GM23338 (cell line): ENCODE measurements at regions not wholly inside any gene's neighbourhood (a gene's known extent, or its start where the extent isn't known, plus 50 kb on each side); places are given as distances from the start of the nearest gene placed in this dataset.
A peak's percentile ranks its signal among the peaks of the same experiment; 100 is the strongest.

Experiments used
- ATAC-seq: fragments of 200-7000 bp; cut with Tn5 transposase; 3 replicates; pipeline ENCODE4 v1.9.1; 2020
- DNase-seq: peaks from one replicate; pipeline ENCODE4 v3.0.0-alpha.2; 2015; ENCODE audit warnings: low spot score
- H2AFZ ChIP-seq: fragments of 200-600 bp; sonication (generic); 2 replicates; pipeline ENCODE4 v1.8.0; 2016; ENCODE audit warnings: antibody characterized with exemption, mild to moderate bottlenecking, moderate library complexity
- H3F3A ChIP-seq: fragments of 200-600 bp; sonication (generic); replicated peaks from 2 replicates; pipeline ENCODE4 v1.8.0; 2017; ENCODE audit warnings: antibody characterized with exemption, mixed run types, low read depth
- H3K27ac ChIP-seq: fragments of 200-600 bp; sonication (generic); 2 replicates; pipeline ENCODE4 v1.6.1; 2016; ENCODE audit warnings: low read depth
- H3K27me3 ChIP-seq: fragments of 200-600 bp; sonication (generic); 2 replicates; pipeline ENCODE4 v1.8.0; 2016; ENCODE audit warnings: mild to moderate bottlenecking, mixed run types, moderate library complexity; ENCODE audit not compliant: insufficient read depth
- H3K36me3 ChIP-seq: fragments of 200-600 bp; sonication (generic); 2 replicates; pipeline ENCODE4 v1.8.0; 2016; ENCODE audit warnings: mild to moderate bottlenecking; ENCODE audit not compliant: insufficient read depth
- H3K4me1 ChIP-seq: fragments of 200-600 bp; sonication (generic); 2 replicates; pipeline ENCODE4 v1.8.0; 2016; ENCODE audit warnings: mild to moderate bottlenecking, moderate library complexity; ENCODE audit not compliant: insufficient read depth
- H3K4me2 ChIP-seq: fragments of 200-600 bp; sonication (generic); 2 replicates; pipeline ENCODE4 v1.7.1; 2017; ENCODE audit warnings: mixed run types
- H3K4me3 ChIP-seq: fragments of 200-600 bp; sonication (generic); 2 replicates; pipeline ENCODE4 v1.6.1; 2016; ENCODE audit warnings: mixed run types
- H3K79me2 ChIP-seq: fragments of 200-600 bp; sonication (generic); replicated peaks from 2 replicates; pipeline ENCODE4 v1.8.0; 2017; ENCODE audit warnings: mild to moderate bottlenecking; ENCODE audit not compliant: insufficient read depth
- H3K9me2 ChIP-seq: fragments of 200-600 bp; sonication (generic); 2 replicates; pipeline ENCODE4 v1.8.0; 2017; ENCODE audit not compliant: insufficient read depth
- H4K20me1 ChIP-seq: fragments of 200-600 bp; sonication (generic); replicated peaks from 2 replicates; pipeline ENCODE4 v1.8.0; 2017; ENCODE audit warnings: mild to moderate bottlenecking; ENCODE audit not compliant: insufficient read depth
- H3K27ac Mint-ChIP-seq: 2 replicates; pipeline ENCODE4 v1.8.0; 2020; ENCODE audit warnings: inconsistent platforms, mild to moderate bottlenecking, moderate library complexity, mixed read lengths
- H3K27me3 Mint-ChIP-seq: 3 replicates; pipeline ENCODE4 v1.8.0; 2022; ENCODE audit warnings: low read depth, mild to moderate bottlenecking, moderate library complexity, mixed read lengths, inconsistent platforms; ENCODE audit not compliant: insufficient read depth, poor library complexity
- H3K36me3 Mint-ChIP-seq: 3 replicates; pipeline ENCODE4 v1.8.0; 2021; ENCODE audit warnings: low read depth, mild to moderate bottlenecking, inconsistent platforms, moderate library complexity, mixed read lengths
- H3K4me1 Mint-ChIP-seq: 3 replicates; pipeline ENCODE4 v1.8.0; 2020; ENCODE audit warnings: mild to moderate bottlenecking, inconsistent platforms, mixed read lengths
- H3K4me3 Mint-ChIP-seq: 3 replicates; pipeline ENCODE4 v1.8.0; 2021; ENCODE audit warnings: moderate library complexity, mild to moderate bottlenecking, inconsistent platforms, mixed read lengths
- H3K9me3 Mint-ChIP-seq: 3 replicates; pipeline ENCODE4 v1.8.0; 2020; ENCODE audit warnings: moderate library complexity, mild to moderate bottlenecking, inconsistent platforms, mixed read lengths
- CREB1 ChIP-seq: fragments of 250-450 bp; sonication (Bioruptor Pico); IDR thresholded peaks from 2 replicates; pipeline ENCODE4 v1.5.0; 2020; ENCODE audit warnings: low read depth, mild to moderate bottlenecking, moderate library complexity
- ETS1 ChIP-seq: IDR thresholded peaks from 2 replicates; pipeline ENCODE4 v1.6.1; 2016; ENCODE audit warnings: antibody characterized with exemption
- EZH2 ChIP-seq: fragments of 200-600 bp; sonication (generic); IDR thresholded peaks from one replicate; pipeline ENCODE4 v1.8.0; 2017; ENCODE audit warnings: antibody characterized with exemption, mild to moderate bottlenecking, low read depth; ENCODE audit not compliant: unreplicated experiment
- EZH2phosphoT487 ChIP-seq: fragments of 200-600 bp; sonication (generic); IDR thresholded peaks from one replicate; pipeline ENCODE4 v1.8.1; 2018; ENCODE audit warnings: antibody characterized with exemption; ENCODE audit not compliant: unreplicated experiment
- JUNB ChIP-seq: IDR thresholded peaks from one replicate; pipeline ENCODE4 v1.6.1; 2016; ENCODE audit warnings: antibody characterized with exemption; ENCODE audit not compliant: unreplicated experiment
- NANOG ChIP-seq: IDR thresholded peaks from 2 replicates; pipeline ENCODE4 v1.6.1; 2016; ENCODE audit warnings: antibody characterized with exemption, borderline replicate concordance
- POLR2AphosphoS5 ChIP-seq: IDR thresholded peaks from 2 replicates; pipeline ENCODE4 v1.6.1; 2016; ENCODE audit warnings: antibody characterized with exemption, low read depth
- STAT1 ChIP-seq: IDR thresholded peaks from one replicate; pipeline ENCODE4 v1.6.1; 2016; ENCODE audit warnings: antibody characterized with exemption; ENCODE audit not compliant: unreplicated experiment
- ZNF114 ChIP-seq: fragments of 250-450 bp; sonication (Bioruptor Pico); IDR thresholded peaks from 2 replicates; pipeline ENCODE4 v1.5.0; 2020; ENCODE audit warnings: mild to moderate bottlenecking, moderate library complexity
- ZNF331 ChIP-seq: fragments of 250-450 bp; sonication (Bioruptor Pico); IDR thresholded peaks from 2 replicates; pipeline ENCODE4 v1.5.0; 2020; ENCODE audit warnings: low read depth, mild to moderate bottlenecking, moderate library complexity
- TF ChIP-seq, protein P1 (sequence below): IDR thresholded peaks from one replicate; pipeline ENCODE4 v1.6.1; 2018; ENCODE audit warnings: antibody characterized with exemption; ENCODE audit not compliant: unreplicated experiment
- TF ChIP-seq, protein P2 (sequence below): fragments of 250-450 bp; sonication (Bioruptor Pico); IDR thresholded peaks from 2 replicates; pipeline ENCODE4 v1.5.0; 2020; ENCODE audit warnings: mild to moderate bottlenecking, moderate library complexity
- TF ChIP-seq, protein P3 (sequence below), 2 experiments: fragments of 200-600 bp in 1 of 2; sonication (generic) in 1 of 2; conservative IDR thresholded peaks; 2 replicates each; pipeline versions ENCODE4 v1.5.1 to v1.6.1; 2016 to 2017; ENCODE audit warnings: antibody characterized with exemption in 2 of 2, low read depth in 2 of 2, mild to moderate bottlenecking in 2 of 2, moderate library complexity in 1 of 2

DNA sequence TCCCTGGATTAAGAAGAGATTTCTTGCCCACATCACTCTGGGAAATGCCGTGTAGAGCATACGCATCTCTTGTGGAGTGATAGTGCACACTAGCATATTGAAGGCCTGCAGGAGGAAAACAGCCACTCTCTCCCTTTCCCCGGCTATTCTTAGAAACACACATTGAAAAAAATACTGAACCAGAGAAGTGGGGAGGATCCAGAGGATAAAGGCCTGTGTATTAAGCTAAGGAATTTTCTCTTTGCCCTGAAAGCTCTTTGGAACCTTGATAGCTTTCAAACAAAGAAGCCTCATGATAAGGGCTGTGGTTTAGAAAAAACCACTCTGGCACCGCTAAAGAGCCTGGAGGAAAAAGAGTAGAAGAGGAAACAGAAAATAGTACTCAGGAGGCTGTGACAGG is 386.1 kb upstream of the NBEA start:
- Histone ChIP-seq H3K79me2 (no peaks in the 10 kb centered on the region), H3K9me2 (peaks cover 11% of the 10 kb centered on the region), H3F3A (no peaks in the 10 kb centered on the region), H3K36me3 (no peaks in the 10 kb centered on the region), H3K27ac (no peak overlapping the region), H3K4me2 (no peak overlapping the region), H2AFZ (peak overlapping the region; percentile 14), H3K4me1 (no peaks in the 10 kb centered on the region), H3K4me3 (no peak overlapping the region), H4K20me1 (no peaks in the 10 kb centered on the region), H3K27me3 (no peaks in the 10 kb centered on the region)
- no peaks in the 10 kb centered on the region for H3K27me3 Mint-ChIP-seq
- no peaks in the 10 kb centered on the region for H3K9me3 Mint-ChIP-seq
- H3K4me3 Mint-ChIP-seq: no peak overlapping the region
- no peaks in the 10 kb centered on the region for H3K4me1 Mint-ChIP-seq
- TF ChIP-seq EZH2 (no peak), STAT1 (no peak), POLR2AphosphoS5 (no peak), ZNF114 (CRISPR knock-in tag) (no peak), NANOG (no peak), CREB1 (CRISPR knock-in tag) (no peak), EZH2phosphoT487 (no peak), JUNB (no peak), ZNF331 (CRISPR knock-in tag) (no peak), ETS1 (no peak)
- TF ChIP-seq, protein P1, sequence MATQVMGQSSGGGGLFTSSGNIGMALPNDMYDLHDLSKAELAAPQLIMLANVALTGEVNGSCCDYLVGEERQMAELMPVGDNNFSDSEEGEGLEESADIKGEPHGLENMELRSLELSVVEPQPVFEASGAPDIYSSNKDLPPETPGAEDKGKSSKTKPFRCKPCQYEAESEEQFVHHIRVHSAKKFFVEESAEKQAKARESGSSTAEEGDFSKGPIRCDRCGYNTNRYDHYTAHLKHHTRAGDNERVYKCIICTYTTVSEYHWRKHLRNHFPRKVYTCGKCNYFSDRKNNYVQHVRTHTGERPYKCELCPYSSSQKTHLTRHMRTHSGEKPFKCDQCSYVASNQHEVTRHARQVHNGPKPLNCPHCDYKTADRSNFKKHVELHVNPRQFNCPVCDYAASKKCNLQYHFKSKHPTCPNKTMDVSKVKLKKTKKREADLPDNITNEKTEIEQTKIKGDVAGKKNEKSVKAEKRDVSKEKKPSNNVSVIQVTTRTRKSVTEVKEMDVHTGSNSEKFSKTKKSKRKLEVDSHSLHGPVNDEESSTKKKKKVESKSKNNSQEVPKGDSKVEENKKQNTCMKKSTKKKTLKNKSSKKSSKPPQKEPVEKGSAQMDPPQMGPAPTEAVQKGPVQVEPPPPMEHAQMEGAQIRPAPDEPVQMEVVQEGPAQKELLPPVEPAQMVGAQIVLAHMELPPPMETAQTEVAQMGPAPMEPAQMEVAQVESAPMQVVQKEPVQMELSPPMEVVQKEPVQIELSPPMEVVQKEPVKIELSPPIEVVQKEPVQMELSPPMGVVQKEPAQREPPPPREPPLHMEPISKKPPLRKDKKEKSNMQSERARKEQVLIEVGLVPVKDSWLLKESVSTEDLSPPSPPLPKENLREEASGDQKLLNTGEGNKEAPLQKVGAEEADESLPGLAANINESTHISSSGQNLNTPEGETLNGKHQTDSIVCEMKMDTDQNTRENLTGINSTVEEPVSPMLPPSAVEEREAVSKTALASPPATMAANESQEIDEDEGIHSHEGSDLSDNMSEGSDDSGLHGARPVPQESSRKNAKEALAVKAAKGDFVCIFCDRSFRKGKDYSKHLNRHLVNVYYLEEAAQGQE: no peak
- TF ChIP-seq, protein P2, sequence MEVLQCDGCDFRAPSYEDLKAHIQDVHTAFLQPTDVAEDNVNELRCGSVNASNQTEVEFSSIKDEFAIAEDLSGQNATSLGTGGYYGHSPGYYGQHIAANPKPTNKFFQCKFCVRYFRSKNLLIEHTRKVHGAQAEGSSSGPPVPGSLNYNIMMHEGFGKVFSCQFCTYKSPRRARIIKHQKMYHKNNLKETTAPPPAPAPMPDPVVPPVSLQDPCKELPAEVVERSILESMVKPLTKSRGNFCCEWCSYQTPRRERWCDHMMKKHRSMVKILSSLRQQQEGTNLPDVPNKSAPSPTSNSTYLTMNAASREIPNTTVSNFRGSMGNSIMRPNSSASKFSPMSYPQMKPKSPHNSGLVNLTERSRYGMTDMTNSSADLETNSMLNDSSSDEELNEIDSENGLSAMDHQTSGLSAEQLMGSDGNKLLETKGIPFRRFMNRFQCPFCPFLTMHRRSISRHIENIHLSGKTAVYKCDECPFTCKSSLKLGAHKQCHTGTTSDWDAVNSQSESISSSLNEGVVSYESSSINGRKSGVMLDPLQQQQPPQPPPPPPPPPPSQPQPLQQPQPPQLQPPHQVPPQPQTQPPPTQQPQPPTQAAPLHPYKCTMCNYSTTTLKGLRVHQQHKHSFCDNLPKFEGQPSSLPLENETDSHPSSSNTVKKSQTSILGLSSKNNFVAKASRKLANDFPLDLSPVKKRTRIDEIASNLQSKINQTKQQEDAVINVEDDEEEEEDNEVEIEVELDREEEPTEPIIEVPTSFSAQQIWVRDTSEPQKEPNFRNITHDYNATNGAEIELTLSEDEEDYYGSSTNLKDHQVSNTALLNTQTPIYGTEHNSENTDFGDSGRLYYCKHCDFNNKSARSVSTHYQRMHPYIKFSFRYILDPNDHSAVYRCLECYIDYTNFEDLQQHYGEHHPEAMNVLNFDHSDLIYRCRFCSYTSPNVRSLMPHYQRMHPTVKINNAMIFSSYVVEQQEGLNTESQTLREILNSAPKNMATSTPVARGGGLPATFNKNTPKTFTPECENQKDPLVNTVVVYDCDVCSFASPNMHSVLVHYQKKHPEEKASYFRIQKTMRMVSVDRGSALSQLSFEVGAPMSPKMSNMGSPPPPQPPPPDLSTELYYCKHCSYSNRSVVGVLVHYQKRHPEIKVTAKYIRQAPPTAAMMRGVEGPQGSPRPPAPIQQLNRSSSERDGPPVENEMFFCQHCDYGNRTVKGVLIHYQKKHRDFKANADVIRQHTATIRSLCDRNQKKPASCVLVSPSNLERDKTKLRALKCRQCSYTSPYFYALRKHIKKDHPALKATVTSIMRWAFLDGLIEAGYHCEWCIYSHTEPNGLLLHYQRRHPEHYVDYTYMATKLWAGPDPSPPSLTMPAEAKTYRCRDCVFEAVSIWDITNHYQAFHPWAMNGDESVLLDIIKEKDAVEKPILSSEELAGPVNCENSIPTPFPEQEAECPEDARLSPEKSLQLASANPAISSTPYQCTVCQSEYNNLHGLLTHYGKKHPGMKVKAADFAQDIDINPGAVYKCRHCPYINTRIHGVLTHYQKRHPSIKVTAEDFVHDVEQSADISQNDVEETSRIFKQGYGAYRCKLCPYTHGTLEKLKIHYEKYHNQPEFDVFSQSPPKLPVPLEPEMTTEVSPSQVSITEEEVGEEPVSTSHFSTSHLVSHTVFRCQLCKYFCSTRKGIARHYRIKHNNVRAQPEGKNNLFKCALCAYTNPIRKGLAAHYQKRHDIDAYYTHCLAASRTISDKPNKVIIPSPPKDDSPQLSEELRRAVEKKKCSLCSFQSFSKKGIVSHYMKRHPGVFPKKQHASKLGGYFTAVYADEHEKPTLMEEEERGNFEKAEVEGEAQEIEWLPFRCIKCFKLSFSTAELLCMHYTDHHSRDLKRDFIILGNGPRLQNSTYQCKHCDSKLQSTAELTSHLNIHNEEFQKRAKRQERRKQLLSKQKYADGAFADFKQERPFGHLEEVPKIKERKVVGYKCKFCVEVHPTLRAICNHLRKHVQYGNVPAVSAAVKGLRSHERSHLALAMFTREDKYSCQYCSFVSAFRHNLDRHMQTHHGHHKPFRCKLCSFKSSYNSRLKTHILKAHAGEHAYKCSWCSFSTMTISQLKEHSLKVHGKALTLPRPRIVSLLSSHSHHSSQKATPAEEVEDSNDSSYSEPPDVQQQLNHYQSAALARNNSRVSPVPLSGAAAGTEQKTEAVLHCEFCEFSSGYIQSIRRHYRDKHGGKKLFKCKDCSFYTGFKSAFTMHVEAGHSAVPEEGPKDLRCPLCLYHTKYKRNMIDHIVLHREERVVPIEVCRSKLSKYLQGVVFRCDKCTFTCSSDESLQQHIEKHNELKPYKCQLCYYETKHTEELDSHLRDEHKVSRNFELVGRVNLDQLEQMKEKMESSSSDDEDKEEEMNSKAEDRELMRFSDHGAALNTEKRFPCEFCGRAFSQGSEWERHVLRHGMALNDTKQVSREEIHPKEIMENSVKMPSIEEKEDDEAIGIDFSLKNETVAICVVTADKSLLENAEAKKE (CRISPR knock-in tag): no peak
- TF ChIP-seq, protein P3, sequence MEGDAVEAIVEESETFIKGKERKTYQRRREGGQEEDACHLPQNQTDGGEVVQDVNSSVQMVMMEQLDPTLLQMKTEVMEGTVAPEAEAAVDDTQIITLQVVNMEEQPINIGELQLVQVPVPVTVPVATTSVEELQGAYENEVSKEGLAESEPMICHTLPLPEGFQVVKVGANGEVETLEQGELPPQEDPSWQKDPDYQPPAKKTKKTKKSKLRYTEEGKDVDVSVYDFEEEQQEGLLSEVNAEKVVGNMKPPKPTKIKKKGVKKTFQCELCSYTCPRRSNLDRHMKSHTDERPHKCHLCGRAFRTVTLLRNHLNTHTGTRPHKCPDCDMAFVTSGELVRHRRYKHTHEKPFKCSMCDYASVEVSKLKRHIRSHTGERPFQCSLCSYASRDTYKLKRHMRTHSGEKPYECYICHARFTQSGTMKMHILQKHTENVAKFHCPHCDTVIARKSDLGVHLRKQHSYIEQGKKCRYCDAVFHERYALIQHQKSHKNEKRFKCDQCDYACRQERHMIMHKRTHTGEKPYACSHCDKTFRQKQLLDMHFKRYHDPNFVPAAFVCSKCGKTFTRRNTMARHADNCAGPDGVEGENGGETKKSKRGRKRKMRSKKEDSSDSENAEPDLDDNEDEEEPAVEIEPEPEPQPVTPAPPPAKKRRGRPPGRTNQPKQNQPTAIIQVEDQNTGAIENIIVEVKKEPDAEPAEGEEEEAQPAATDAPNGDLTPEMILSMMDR (conservative IDR thresholded peaks at IDR 0.05; ENCODE audit: low read depth in 2 of 2): no peak
- no peaks in the 10 kb centered on the region for H3K36me3 Mint-ChIP-seq
- no peak overlapping the region for H3K27ac Mint-ChIP-seq
- DNase-seq (no peak), ATAC-seq (no peak)
